ENCODE measurements at regions not wholly inside any gene's neighbourhood (a gene's known extent, or its start where the extent isn't known, plus 50 kb on each side); places are given as distances from the start of the nearest gene placed in this dataset.

DNA sequence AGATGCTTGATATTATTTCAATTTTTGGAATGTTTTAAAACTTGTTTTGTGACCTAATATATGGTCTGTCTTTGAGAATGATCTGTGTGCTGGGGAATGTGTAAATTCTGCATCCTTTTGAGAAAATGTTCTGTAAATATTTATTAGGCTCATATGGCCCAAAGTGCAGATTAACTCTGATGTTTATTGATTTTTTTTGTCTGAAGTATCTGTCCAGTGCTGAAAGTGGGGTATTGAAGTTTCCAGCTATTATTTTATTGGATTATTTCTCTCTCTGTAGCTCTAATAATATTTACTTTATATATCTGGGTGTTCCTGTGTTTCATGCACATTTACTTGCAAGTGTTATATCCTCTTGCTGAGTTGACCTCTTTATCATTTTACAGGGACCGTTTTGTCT lies 1397.2 kb downstream of the PLA2G4A start:
- H3K4me3 ChIP-seq (ENCODE audit: low read depth, low read length) = no peak overlapping the region
- TF ChIP-seq, protein P1, sequence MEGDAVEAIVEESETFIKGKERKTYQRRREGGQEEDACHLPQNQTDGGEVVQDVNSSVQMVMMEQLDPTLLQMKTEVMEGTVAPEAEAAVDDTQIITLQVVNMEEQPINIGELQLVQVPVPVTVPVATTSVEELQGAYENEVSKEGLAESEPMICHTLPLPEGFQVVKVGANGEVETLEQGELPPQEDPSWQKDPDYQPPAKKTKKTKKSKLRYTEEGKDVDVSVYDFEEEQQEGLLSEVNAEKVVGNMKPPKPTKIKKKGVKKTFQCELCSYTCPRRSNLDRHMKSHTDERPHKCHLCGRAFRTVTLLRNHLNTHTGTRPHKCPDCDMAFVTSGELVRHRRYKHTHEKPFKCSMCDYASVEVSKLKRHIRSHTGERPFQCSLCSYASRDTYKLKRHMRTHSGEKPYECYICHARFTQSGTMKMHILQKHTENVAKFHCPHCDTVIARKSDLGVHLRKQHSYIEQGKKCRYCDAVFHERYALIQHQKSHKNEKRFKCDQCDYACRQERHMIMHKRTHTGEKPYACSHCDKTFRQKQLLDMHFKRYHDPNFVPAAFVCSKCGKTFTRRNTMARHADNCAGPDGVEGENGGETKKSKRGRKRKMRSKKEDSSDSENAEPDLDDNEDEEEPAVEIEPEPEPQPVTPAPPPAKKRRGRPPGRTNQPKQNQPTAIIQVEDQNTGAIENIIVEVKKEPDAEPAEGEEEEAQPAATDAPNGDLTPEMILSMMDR (IDR thresholded peaks at IDR 0.05; ENCODE audit: borderline replicate concordance, insufficient read depth, low read depth, low read length) = no peak

- no peak overlapping the region for H3K4me3 ChIP-seq (ENCODE audit: low read depth, low read length)
- TF ChIP-seq, protein P1 (IDR thresholded peaks at IDR 0.05; ENCODE audit: borderline replicate concordance, insufficient read depth, low read depth, low read length) = no peak
Observed at GRCh38 chr1:188228623-188229022, 1399.9 kb downstream of the PLA2G4A start.

- TF ChIP-seq, protein P1 (IDR thresholded peaks at IDR 0.05; ENCODE audit: borderline replicate concordance, insufficient read depth, low read depth, low read length) = no peak
- no peak overlapping the region for H3K4me3 ChIP-seq (ENCODE audit: low read depth, low read length)
Observed at GRCh38 chr1:188237573-188238348, 1409.0 kb downstream of the PLA2G4A start.

DNA sequence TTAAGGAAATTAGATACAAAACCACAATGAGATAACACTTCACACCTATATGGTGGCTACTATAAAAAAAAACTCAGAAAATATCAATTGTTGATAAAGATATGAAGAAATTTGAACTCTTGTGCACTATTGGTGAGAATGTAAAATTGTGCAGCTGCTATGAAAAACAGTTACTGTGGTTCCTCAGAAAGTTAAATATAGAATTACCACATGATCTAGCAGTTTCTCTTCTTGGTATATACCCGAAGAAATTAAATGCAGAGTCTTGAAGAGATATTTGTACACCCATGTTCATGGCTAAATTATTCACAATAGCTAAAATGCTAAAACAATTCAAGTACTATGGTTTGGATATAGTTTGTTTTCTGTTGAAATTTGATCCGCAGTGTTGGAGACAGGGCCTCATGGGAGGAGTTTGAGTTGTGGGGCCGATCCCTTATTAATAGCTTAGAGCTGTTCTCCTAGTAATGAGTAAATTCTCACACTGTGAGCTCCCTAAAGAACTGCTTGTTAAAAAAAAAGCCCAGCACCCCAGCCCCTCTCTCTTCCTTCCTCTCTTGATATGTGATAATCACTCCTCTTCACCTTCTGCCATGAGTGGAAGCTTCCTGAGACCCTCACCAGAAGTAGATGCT lies 1412.1 kb downstream of the PLA2G4A start:
- TF ChIP-seq, protein P1 (IDR thresholded peaks at IDR 0.05; ENCODE audit: borderline replicate concordance, insufficient read depth, low read depth, low read length) = no peak
- no peak overlapping the region for H3K4me3 ChIP-seq (ENCODE audit: low read depth, low read length)

DNA sequence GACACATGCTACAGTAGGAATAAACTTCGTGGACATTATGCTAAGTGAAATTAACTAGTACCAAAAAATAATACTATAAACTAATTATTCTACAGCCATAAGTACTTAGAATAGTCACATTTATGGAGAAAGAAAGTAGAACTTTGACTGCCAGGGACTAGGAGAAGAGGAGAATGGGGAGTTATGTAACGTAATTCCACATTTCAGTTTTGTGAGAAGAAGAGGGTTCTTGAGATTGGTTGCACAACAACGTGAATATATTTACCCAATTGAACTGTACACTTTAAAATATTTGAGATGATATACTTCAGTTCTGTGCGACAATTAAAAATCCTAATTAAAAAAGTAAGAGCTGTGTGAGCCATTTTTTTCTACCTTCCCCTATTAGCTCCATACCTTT lies 1412.9 kb downstream of the PLA2G4A start:
- TF ChIP-seq, protein P1 (IDR thresholded peaks at IDR 0.05; ENCODE audit: borderline replicate concordance, insufficient read depth, low read depth, low read length) = no peak
- no peak overlapping the region for H3K4me3 ChIP-seq (ENCODE audit: low read depth, low read length)

DNA sequence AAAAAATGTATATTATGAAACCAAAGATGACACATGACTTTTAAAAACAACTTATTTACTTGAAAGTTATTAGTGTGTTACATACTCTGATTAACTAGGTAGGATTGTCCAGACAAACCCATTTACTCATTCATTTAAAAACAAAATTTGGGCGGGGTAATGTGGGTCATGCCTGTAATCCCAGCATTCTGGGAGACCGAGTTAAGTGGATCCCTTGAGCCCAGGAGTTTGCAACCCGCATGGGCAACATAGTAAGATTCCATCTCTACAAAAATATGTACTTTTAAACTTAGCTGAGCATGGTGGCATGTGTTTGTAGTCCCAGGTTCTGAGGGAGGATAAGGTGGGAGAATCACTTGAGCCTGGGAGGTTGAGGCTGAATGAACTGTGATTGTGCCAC lies 1414.7 kb downstream of the PLA2G4A start:
- TF ChIP-seq, protein P1 (IDR thresholded peaks at IDR 0.05; ENCODE audit: borderline replicate concordance, insufficient read depth, low read depth, low read length) = no peak
- no peak overlapping the region for H3K4me3 ChIP-seq (ENCODE audit: low read depth, low read length)

- H3K4me3 ChIP-seq (ENCODE audit: low read depth, low read length) = no peak overlapping the region
Observed at GRCh38 chr1:188244681-188245080, 1415.9 kb downstream of the PLA2G4A start.

More at GRCh38 chr1:188244681-188245080, 1415.9 kb downstream of the PLA2G4A start:
- TF ChIP-seq, protein P1 (IDR thresholded peaks at IDR 0.05; ENCODE audit: borderline replicate concordance, insufficient read depth, low read depth, low read length) = no peak

All from GM12875 (cell line).